ENCODE measurements at regions not wholly inside any gene's neighbourhood (a gene's known extent, or its start where the extent isn't known, plus 50 kb on each side); places are given as distances from the start of the nearest gene placed in this dataset.

GRCh38 chr3:73687106-73688004, 62.6 kb upstream of the PDZRN3 start:
- Histone ChIP-seq H3K36me3 (replicated peaks; ENCODE audit: insufficient read depth, low read length) (no peaks in the 10 kb centered on the region), H3K9me2 (replicated peaks; ENCODE audit: insufficient read depth, low read length) (no peaks in the 10 kb centered on the region), H3K4me1 (ENCODE audit: low read length) (no peaks in the 10 kb centered on the region), H3K9me3 (replicated peaks; ENCODE audit: insufficient read depth, low read length) (no peaks in the 10 kb centered on the region), H3K9ac (ENCODE audit: low read length) (no peak overlapping the region), H3K27me3 (replicated peaks; ENCODE audit: insufficient read depth, low read length) (no peaks in the 10 kb centered on the region), H3K79me2 (ENCODE audit: low read length) (no peaks in the 10 kb centered on the region), H3K4me2 (ENCODE audit: low read depth, low read length) (no peak overlapping the region), H3F3A (ENCODE audit: insufficient read depth, low read length) (no peaks in the 10 kb centered on the region), H2AFZ (ENCODE audit: low read length) (no peak overlapping the region), H4K20me1 (ENCODE audit: insufficient read depth, low read length) (no peaks in the 10 kb centered on the region), H3K27ac (ENCODE audit: low read length) (no peak overlapping the region), H3K4me3 (ENCODE audit: low read length) (no peak overlapping the region)
- DNase-seq = no peak
- TF ChIP-seq EZH2phosphoT487 (IDR thresholded peaks at IDR 0.05; ENCODE audit: low read length) (no peak), EZH2 (optimal IDR thresholded peaks at IDR 0.05; ENCODE audit: low read depth, low read length) (no peak), CTCF (IDR thresholded peaks at IDR 0.05; ENCODE audit: low read length) (no peak)

DNA sequence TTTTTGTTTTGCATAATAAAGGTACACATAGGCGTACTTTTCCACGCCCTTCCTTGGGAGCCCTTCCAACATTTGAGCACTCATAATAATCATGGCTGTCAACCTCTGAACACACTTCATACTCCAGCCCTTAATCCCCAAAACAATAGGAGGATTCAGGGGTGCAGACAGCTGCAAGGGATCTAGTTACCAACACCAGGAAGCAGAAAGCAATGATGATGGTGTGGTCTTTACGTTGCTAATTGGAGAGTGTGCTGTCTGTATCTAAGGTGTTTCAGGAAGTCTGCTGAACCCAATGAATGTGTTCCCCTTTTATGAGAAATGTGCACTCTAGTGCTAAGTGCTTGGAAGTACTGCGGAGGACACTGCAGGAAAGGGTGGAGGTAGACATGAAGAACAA, 60.3 kb upstream of the PDZRN3 start:
- Histone ChIP-seq H3K4me3 (ENCODE audit: low read length) (no peak overlapping the region), H3K4me2 (ENCODE audit: low read depth, low read length) (no peak overlapping the region), H3K79me2 (ENCODE audit: low read length) (no peaks in the 10 kb centered on the region), H4K20me1 (ENCODE audit: insufficient read depth, low read length) (no peaks in the 10 kb centered on the region), H3K36me3 (replicated peaks; ENCODE audit: insufficient read depth, low read length) (no peaks in the 10 kb centered on the region), H3K9me2 (replicated peaks; ENCODE audit: insufficient read depth, low read length) (no peaks in the 10 kb centered on the region), H3K27me3 (replicated peaks; ENCODE audit: insufficient read depth, low read length) (no peaks in the 10 kb centered on the region), H3K4me1 (ENCODE audit: low read length) (no peaks in the 10 kb centered on the region), H3K27ac (ENCODE audit: low read length) (no peak overlapping the region), H3K9ac (ENCODE audit: low read length) (no peak overlapping the region), H2AFZ (ENCODE audit: low read length) (no peak overlapping the region), H3F3A (ENCODE audit: insufficient read depth, low read length) (no peaks in the 10 kb centered on the region), H3K9me3 (replicated peaks; ENCODE audit: insufficient read depth, low read length) (no peaks in the 10 kb centered on the region)
- DNase-seq = no peak
- TF ChIP-seq CTCF (IDR thresholded peaks at IDR 0.05; ENCODE audit: low read length) (no peak), EZH2phosphoT487 (IDR thresholded peaks at IDR 0.05; ENCODE audit: low read length) (no peak), EZH2 (optimal IDR thresholded peaks at IDR 0.05; ENCODE audit: low read depth, low read length) (no peak)

DNA sequence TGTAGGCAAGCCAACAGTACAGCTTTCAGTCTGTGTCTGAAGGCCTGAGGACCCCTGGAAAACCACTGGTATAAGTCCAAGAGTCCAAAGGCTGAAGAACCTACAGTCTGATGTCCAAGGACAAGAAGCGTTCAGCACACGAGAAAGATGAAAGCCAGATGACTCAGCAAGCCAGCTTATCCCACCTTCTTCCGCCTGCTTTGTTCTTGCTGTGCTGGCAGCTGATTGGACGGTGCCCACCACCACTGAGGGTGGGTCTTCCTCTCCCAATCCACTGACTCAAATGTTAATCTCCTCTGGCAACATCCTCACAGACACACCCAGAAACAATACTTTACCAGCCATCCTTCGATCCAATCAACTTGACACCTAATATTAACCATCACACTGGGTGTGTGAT, 59.0 kb upstream of the PDZRN3 start:
- Histone ChIP-seq H3K9me3 (replicated peaks; ENCODE audit: insufficient read depth, low read length) (no peaks in the 10 kb centered on the region), H2AFZ (ENCODE audit: low read length) (no peak overlapping the region), H4K20me1 (ENCODE audit: insufficient read depth, low read length) (no peaks in the 10 kb centered on the region), H3K79me2 (ENCODE audit: low read length) (no peaks in the 10 kb centered on the region), H3K4me2 (ENCODE audit: low read depth, low read length) (no peak overlapping the region), H3K4me1 (ENCODE audit: low read length) (no peaks in the 10 kb centered on the region), H3F3A (ENCODE audit: insufficient read depth, low read length) (no peaks in the 10 kb centered on the region), H3K9ac (ENCODE audit: low read length) (no peak overlapping the region), H3K36me3 (replicated peaks; ENCODE audit: insufficient read depth, low read length) (no peaks in the 10 kb centered on the region), H3K27ac (ENCODE audit: low read length) (no peak overlapping the region), H3K4me3 (ENCODE audit: low read length) (no peak overlapping the region), H3K27me3 (replicated peaks; ENCODE audit: insufficient read depth, low read length) (no peaks in the 10 kb centered on the region), H3K9me2 (replicated peaks; ENCODE audit: insufficient read depth, low read length) (no peaks in the 10 kb centered on the region)
- TF ChIP-seq EZH2 (optimal IDR thresholded peaks at IDR 0.05; ENCODE audit: low read depth, low read length) (no peak), CTCF (IDR thresholded peaks at IDR 0.05; ENCODE audit: low read length) (no peak), EZH2phosphoT487 (IDR thresholded peaks at IDR 0.05; ENCODE audit: low read length) (no peak)
- DNase-seq = no peak
